K562 (cell line): ENCODE measurements at regions not wholly inside any gene's neighbourhood (a gene's known extent, or its start where the extent isn't known, plus 50 kb on each side); places are given as distances from the start of the nearest gene placed in this dataset.

Source experiments
- RBFOX2 ChIP-seq: fragments of 200-400 bp; formaldehyde crosslinking; IDR thresholded peaks from 2 replicates; pipeline ENCODE4 v1.6.1; 2017; ENCODE audit warnings: low read depth, mild to moderate bottlenecking, low read length, moderate library complexity
- ZNF551 ChIP-seq: fragments of 250-450 bp; sonication (Bioruptor Pico); IDR thresholded peaks from 2 replicates; pipeline ENCODE4 v1.5.0; 2021; ENCODE audit warnings: mild to moderate bottlenecking, moderate library complexity
- ZZZ3 ChIP-seq: fragments of 450-650 bp; IDR thresholded peaks from 2 replicates; pipeline ENCODE4 v1.6.1; 2016; ENCODE audit warnings: antibody characterized with exemption, mild to moderate bottlenecking, moderate library complexity
- TF ChIP-seq, protein P1 (sequence below): sonication (generic); formaldehyde crosslinking; IDR thresholded peaks from 2 replicates; pipeline ENCODE4 v1.8.1; 2023; ENCODE audit warnings: mild to moderate bottlenecking, missing genetic modification reagents

- TF ChIP-seq RBFOX2, result no peak
- TF ChIP-seq, protein P1, sequence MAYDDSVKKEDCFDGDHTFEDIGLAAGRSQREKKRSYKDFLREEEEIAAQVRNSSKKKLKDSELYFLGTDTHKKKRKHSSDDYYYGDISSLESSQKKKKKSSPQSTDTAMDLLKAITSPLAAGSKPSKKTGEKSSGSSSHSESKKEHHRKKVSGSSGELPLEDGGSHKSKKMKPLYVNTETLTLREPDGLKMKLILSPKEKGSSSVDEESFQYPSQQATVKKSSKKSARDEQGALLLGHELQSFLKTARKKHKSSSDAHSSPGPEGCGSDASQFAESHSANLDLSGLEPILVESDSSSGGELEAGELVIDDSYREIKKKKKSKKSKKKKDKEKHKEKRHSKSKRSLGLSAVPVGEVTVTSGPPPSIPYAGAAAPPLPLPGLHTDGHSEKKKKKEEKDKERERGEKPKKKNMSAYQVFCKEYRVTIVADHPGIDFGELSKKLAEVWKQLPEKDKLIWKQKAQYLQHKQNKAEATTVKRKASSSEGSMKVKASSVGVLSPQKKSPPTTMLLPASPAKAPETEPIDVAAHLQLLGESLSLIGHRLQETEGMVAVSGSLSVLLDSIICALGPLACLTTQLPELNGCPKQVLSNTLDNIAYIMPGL (CRISPR knock-in tag), result no peak
- TF ChIP-seq ZZZ3, result no peak
- no peak for TF ChIP-seq ZNF551 (CRISPR knock-in tag)
These were observed 81.8 kb downstream of the EMP1 start for GRCh38 chr12:13278249-13278787.
